Activated naive CD8-positive, alpha-beta T cell treated with anti-CD3 and anti-CD28 coated beads, Interleukin-2, amount 50 U/mL, for 24 hours (primary cell): ENCODE measurements at regions not wholly inside any gene's neighbourhood (a gene's known extent, or its start where the extent isn't known, plus 50 kb on each side); places are given as distances from the start of the nearest gene placed in this dataset.

Experiments used
- ATAC-seq: fragments of 150-1000 bp; cut with Tn5 transposase; one replicate; pipeline ENCODE4 v1.10.0; 2021
- DNase-seq: peaks from one replicate; pipeline ENCODE4 v3.0.0; 2021
- H3K27ac Mint-ChIP-seq: one replicate; pipeline ENCODE4 v1.8.0; 2021; ENCODE audit warnings: mild to moderate bottlenecking, mixed read lengths
- H3K27me3 Mint-ChIP-seq: one replicate; pipeline ENCODE4 v1.8.0; 2021; ENCODE audit warnings: mixed read lengths
- H3K36me3 Mint-ChIP-seq: one replicate; pipeline ENCODE4 v1.8.0; 2021; ENCODE audit warnings: low read depth, mixed read lengths
- H3K4me1 Mint-ChIP-seq: one replicate; pipeline ENCODE4 v1.8.0; 2021; ENCODE audit warnings: mixed read lengths
- H3K4me3 Mint-ChIP-seq: one replicate; pipeline ENCODE4 v1.8.0; 2021; ENCODE audit warnings: mild to moderate bottlenecking, moderate library complexity, mixed read lengths
- H3K9me3 Mint-ChIP-seq: one replicate; pipeline ENCODE4 v1.8.0; 2021; ENCODE audit warnings: mixed read lengths

DNA sequence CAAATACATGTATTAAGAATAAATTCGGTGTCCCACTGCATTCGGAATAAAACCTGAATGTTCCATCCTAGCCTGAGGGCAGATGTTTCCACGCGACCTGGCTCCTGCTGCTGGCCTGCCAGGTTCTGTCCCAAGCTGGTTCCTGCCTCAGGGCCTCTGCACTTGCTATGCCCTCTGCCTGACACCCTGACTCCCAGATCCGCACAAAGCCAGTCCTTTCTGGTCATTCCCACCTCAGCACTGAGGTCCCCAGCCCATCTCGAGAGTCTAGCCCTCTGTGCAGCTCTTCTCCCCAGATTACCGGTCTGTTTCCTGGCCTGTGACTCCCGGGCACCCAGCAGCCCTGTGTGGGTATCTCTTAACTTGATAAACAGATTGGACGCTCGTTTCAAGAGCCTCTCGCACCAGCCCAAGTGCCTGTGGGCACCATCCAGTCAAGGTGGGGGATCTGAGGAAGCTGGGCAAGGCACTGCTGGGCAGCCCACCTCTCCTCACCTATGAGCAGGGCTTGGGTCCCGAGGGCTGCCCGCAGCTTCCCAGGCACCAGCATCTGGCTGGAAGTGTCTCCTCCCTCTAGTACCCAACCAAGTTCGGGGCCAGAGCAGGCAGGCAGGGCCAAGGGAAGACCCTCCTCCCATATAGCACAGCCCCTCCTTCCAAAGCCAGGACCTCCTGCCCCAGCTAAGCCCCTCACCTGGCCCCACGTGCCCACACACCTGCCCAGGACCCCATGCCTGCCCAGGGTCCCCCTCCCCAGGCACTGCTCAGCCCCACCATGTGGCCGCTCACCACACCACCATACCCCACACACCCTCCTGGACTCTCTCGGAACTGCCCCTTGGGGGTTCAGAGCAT lies 132.2 kb downstream of the NCOR2 start:
- Mint-ChIP-seq H3K4me3 (no peak overlapping the region), H3K27me3 (no peaks in the 10 kb centered on the region), H3K9me3 (no peaks in the 10 kb centered on the region), H3K36me3 (peaks cover 12% of the 10 kb centered on the region), H3K27ac (no peak overlapping the region), H3K4me1 (peaks cover 1% of the 10 kb centered on the region)
- DNase-seq: no peak
- no peak for ATAC-seq

DNA sequence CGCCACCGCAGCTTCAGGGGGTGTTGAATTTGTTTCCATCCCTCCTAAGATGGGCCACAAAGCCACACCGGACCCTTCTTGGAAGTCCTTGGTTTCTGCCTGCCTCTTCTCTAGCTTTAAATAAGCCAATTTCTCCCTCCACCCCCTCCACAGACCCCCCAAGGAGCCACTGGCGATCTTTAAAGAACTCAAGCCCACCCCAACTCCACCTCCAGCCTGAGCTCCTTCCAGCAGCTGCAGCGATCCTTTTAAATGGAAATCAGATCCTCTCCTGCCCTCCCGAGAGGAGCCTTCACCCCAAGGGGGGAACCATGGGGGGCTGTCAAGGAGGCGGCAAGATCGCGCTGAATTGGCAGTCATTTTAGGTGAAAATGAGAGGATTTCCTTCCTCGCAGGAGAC lies 133.1 kb downstream of the NCOR2 start:
- DNase-seq: no peak
- H3K9me3 Mint-ChIP-seq: no peaks in the 10 kb centered on the region
- ATAC-seq: no peak
- no peak overlapping the region for H3K27ac Mint-ChIP-seq
- no peak overlapping the region for H3K4me3 Mint-ChIP-seq
- peaks cover 12% of the 10 kb centered on the region for H3K36me3 Mint-ChIP-seq
- H3K27me3 Mint-ChIP-seq: no peaks in the 10 kb centered on the region
- H3K4me1 Mint-ChIP-seq: peaks cover 1% of the 10 kb centered on the region

- Mint-ChIP-seq H3K27me3 (no peaks in the 10 kb centered on the region), H3K36me3 (peaks cover 12% of the 10 kb centered on the region), H3K27ac (no peak overlapping the region), H3K4me3 (no peak overlapping the region), H3K9me3 (no peaks in the 10 kb centered on the region), H3K4me1 (peaks cover 1% of the 10 kb centered on the region)
- DNase-seq (no peak), ATAC-seq (no peak)
Measured at GRCh38 chr12:124433879-124434278, 133.5 kb downstream of the NCOR2 start.

DNA sequence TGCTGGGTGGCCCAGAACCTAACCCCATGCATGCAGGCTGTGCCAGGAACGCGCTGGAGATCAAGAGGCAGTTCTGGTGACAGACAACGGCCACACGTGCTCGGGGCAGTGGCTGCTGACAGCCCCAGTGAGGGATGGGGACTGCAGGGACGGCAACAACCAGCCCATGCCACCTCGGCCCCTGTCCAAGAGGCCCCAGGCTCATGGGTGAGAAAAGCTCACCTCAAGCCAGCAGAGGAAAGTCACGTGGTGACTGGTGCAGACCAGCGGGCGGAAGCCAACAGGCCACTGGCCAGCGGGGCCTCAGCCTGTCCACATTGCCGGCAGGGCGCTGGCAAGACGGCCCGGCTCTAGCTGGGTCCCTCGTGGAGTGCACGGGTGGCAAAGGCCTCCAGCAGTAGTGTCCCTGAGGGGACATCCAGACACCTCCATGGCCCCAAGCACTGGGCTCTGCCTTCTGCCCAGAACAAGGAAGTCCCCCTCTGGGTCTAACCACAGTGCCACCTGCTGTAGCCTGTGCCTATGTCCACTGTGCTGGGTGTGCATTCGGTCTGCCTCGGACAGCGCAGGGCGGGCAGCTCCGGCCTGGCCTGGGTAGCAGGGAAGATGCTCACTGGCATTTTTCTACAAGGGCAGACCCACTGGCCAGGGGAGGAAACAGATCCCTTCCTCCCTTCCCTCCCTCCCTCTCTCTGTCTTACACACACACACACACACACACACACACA lies 134.1 kb downstream of the NCOR2 start:
- peaks cover 1% of the 10 kb centered on the region for H3K4me1 Mint-ChIP-seq
- no peaks in the 10 kb centered on the region for H3K27me3 Mint-ChIP-seq
- H3K4me3 Mint-ChIP-seq: no peak overlapping the region
- no peaks in the 10 kb centered on the region for H3K9me3 Mint-ChIP-seq
- H3K36me3 Mint-ChIP-seq: peaks cover 12% of the 10 kb centered on the region
- DNase-seq (no peak), ATAC-seq (no peak)
- H3K27ac Mint-ChIP-seq: no peak overlapping the region

DNA sequence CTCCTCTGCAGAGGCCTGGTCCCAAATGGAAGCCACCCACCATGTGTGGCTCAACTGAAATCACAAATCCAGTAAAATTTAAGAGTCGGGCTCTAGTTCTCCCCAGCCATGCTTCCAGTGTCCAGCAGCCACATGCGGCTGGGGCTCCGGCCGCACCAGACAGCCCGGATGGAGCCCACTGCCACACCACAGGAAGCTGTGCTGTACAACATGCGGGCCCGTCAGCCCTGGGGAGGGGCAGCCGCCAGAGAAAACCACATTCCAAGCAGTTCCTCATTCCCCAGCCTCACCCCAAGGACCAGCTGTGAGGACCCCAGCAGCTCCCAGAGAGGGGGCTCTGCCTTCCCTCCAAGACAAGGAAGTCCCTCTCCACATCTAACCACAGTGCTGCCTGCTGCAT lies 135.0 kb downstream of the NCOR2 start:
- no peak overlapping the region for H3K27ac Mint-ChIP-seq
- H3K4me1 Mint-ChIP-seq: peaks cover 1% of the 10 kb centered on the region
- no peaks in the 10 kb centered on the region for H3K9me3 Mint-ChIP-seq
- no peak overlapping the region for H3K4me3 Mint-ChIP-seq
- no peak for ATAC-seq
- peaks cover 12% of the 10 kb centered on the region for H3K36me3 Mint-ChIP-seq
- H3K27me3 Mint-ChIP-seq: no peaks in the 10 kb centered on the region
- no peak for DNase-seq

DNA sequence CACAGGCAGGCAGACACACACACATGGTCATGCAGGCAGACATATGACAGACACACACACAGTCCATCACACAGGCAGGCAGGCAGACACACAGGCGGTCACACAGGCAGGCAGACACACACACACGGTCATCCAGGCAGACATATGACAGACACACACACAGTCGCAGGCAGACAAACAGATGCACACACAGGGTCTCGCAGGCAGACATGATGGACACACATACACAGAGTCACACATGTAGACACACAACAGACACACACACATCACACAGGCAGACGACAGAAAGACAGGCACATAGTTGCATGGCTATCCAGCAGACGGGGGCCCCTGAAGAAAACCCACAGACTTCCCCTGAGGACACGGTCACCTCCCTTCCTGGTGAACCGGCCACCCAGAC lies 135.4 kb downstream of the NCOR2 start:
- DNase-seq: no peak
- H3K4me1 Mint-ChIP-seq: peaks cover 1% of the 10 kb centered on the region
- no peak overlapping the region for H3K4me3 Mint-ChIP-seq
- no peak for ATAC-seq
- no peaks in the 10 kb centered on the region for H3K9me3 Mint-ChIP-seq
- H3K36me3 Mint-ChIP-seq: peaks cover 12% of the 10 kb centered on the region
- peak overlapping the region; percentile 6 for H3K27ac Mint-ChIP-seq
- no peaks in the 10 kb centered on the region for H3K27me3 Mint-ChIP-seq

DNA sequence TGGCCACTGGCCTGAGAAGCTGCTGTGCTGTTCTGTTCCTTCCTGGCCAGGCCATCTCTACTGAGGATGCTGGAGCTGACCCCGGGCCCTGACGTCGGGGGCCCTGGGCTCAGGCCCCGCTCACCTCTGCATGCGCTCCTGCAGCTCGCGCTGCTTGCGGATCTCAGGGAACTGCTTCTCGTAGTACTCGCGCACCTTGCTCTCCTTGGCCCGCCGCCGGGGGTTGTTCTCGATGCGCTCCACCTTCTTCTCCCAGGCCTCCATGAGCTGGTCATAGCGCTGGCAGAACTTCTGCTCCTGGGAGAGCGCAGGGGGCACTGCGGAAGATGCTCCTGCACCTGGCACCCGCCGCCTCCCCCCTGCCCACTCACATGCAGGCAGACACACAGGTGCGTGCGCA lies 135.6 kb downstream of the RFLNA start:
- Mint-ChIP-seq H3K36me3 (peaks cover 17% of the 10 kb centered on the region), H3K27ac (no peak overlapping the region), H3K4me1 (peaks cover 1% of the 10 kb centered on the region), H3K27me3 (no peaks in the 10 kb centered on the region), H3K4me3 (no peak overlapping the region), H3K9me3 (no peaks in the 10 kb centered on the region)
- DNase-seq (no peak), ATAC-seq (no peak)

- no peak for ATAC-seq
- peaks cover 1% of the 10 kb centered on the region for H3K4me1 Mint-ChIP-seq
Measured at GRCh38 chr12:124429535-124429934, 134.6 kb downstream of the RFLNA start.

GRCh38 chr12:124428792-124429281 lies 133.9 kb downstream of the RFLNA start:
- H3K27me3 Mint-ChIP-seq: no peaks in the 10 kb centered on the region
- H3K36me3 Mint-ChIP-seq: peaks cover 19% of the 10 kb centered on the region
- DNase-seq (no peak), ATAC-seq (no peak)
- peaks cover 1% of the 10 kb centered on the region for H3K4me1 Mint-ChIP-seq
- no peaks in the 10 kb centered on the region for H3K9me3 Mint-ChIP-seq
- no peak overlapping the region for H3K4me3 Mint-ChIP-seq
- H3K27ac Mint-ChIP-seq: no peak overlapping the region

More at GRCh38 chr12:124429535-124429934, 134.6 kb downstream of the RFLNA start:
- H3K27ac Mint-ChIP-seq: no peak overlapping the region
- H3K36me3 Mint-ChIP-seq: peaks cover 19% of the 10 kb centered on the region
- no peak for DNase-seq
- H3K9me3 Mint-ChIP-seq: no peaks in the 10 kb centered on the region
- no peak overlapping the region for H3K4me3 Mint-ChIP-seq
- no peaks in the 10 kb centered on the region for H3K27me3 Mint-ChIP-seq

- DNase-seq: no peak
- H3K4me3 Mint-ChIP-seq: no peak overlapping the region
- H3K27me3 Mint-ChIP-seq: no peaks in the 10 kb centered on the region
- H3K4me1 Mint-ChIP-seq: peaks cover 1% of the 10 kb centered on the region
- no peak overlapping the region for H3K27ac Mint-ChIP-seq
- H3K9me3 Mint-ChIP-seq: no peaks in the 10 kb centered on the region
- peaks cover 19% of the 10 kb centered on the region for H3K36me3 Mint-ChIP-seq
- no peak for ATAC-seq
Measured at GRCh38 chr12:124428136-124428791, 133.4 kb downstream of the RFLNA start.

- Mint-ChIP-seq H3K9me3 (no peaks in the 10 kb centered on the region), H3K27ac (no peak overlapping the region), H3K4me1 (no peaks in the 10 kb centered on the region), H3K36me3 (peaks cover 18% of the 10 kb centered on the region), H3K27me3 (no peaks in the 10 kb centered on the region), H3K4me3 (no peak overlapping the region)
- DNase-seq (no peak), ATAC-seq (no peak)
Measured at GRCh38 chr12:124426594-124427555, 132.0 kb downstream of the RFLNA start.

DNA sequence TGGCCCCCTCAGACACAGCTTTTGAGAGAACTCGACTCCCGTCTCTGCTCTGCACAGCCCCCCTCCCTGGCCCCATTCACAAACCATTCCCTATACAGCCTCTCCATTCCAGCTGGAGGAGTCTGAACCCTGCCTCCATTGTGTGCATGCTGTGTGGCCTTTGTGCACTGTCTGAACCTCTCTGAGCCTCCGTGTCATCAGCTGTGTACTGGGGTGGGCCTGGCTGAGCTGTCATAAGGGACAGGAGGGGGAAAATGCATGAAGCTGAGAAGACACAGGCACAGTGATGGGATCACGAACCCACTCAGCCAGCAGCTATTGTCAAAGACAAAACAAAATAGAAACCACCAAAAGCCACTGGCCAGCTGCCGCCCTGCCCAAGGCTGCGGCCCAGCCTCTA lies 130.8 kb downstream of the RFLNA start:
- no peak for ATAC-seq
- Mint-ChIP-seq H3K27me3 (no peaks in the 10 kb centered on the region), H3K27ac (no peak overlapping the region)

GRCh38 chr12:124424516-124424905 lies 129.6 kb downstream of the RFLNA start:
- H3K27me3 Mint-ChIP-seq: no peaks in the 10 kb centered on the region
- H3K4me3 Mint-ChIP-seq: no peak overlapping the region
- peaks cover 18% of the 10 kb centered on the region for H3K36me3 Mint-ChIP-seq
- DNase-seq (no peak), ATAC-seq (no peak)
- H3K4me1 Mint-ChIP-seq: no peaks in the 10 kb centered on the region
- no peaks in the 10 kb centered on the region for H3K9me3 Mint-ChIP-seq
- no peak overlapping the region for H3K27ac Mint-ChIP-seq

More for the DNA sequence above, 130.8 kb downstream of the RFLNA start:
- Mint-ChIP-seq H3K9me3 (no peaks in the 10 kb centered on the region), H3K4me1 (no peaks in the 10 kb centered on the region), H3K36me3 (peaks cover 13% of the 10 kb centered on the region), H3K4me3 (no peak overlapping the region)
- no peak for DNase-seq
